ENCODE measurements at regions not wholly inside any gene's neighbourhood (a gene's known extent, or its start where the extent isn't known, plus 50 kb on each side); places are given as distances from the start of the nearest gene placed in this dataset.

- Histone ChIP-seq H4K20me1 (ENCODE audit: control insufficient read depth, insufficient read depth) (no peaks in the 10 kb centered on the region), H3K9me3 (replicated peaks; ENCODE audit: control insufficient read depth, insufficient read depth, low read length) (no peaks in the 10 kb centered on the region), H3K27me3 (replicated peaks in 1 of 2; ENCODE audit: control insufficient read depth in 2 of 2, insufficient read depth in 2 of 2, low read length in 1 of 2) (no peaks in the 10 kb centered on the region), H3K9ac (ENCODE audit: control insufficient read depth, insufficient read depth, low read length) (no peak overlapping the region), H3K36me3 (ENCODE audit: control insufficient read depth in 2 of 2, insufficient read depth in 2 of 2, low read length in 1 of 2) (no peaks in the 10 kb centered on the region), H3K4me3 (no peak overlapping the region), H3K4me2 (ENCODE audit: control insufficient read depth, insufficient read depth) (no peak overlapping the region), H3K79me2 (ENCODE audit: control insufficient read depth, insufficient read depth, low read length) (no peaks in the 10 kb centered on the region), H2AFZ (ENCODE audit: control insufficient read depth, low read depth, low read length) (no peak overlapping the region), H3K4me1 (ENCODE audit: control insufficient read depth, insufficient read depth, low read length) (no peaks in the 10 kb centered on the region), H3K27ac (ENCODE audit: control insufficient read depth, insufficient read depth) (no peak overlapping the region)
- ChIA-PET CTCF (interaction anchor here (0.6 to 1.6 kb wide), 2 partner anchors 159 to 668 kb away, joined by 3 to 5 read pairs; no protein-coding TSS in a partner anchor), POLR2A (no interaction called here), SMC1A (ENCODE audit: uncharacterized antibody, unreplicated experiment) (no interaction called here), RAD21 (ENCODE audit: unreplicated experiment) (no interaction called here)
- 20% methylated on average over 4 of the region's 4 CpGs for WGBS (ENCODE audit: insufficient coverage, insufficient replicate concordance, low lambda C conversion rate, missing lambda C conversion rate)
- in situ Hi-C loops (cut with MboI) (no loop called here), intact Hi-C loops (cut with micrococcal nuclease; ENCODE audit: unreplicated experiment) (no loop called here)
- no peak for DNase-seq (ENCODE audit: low read depth, low spot score)
- BruUV-seq (replicated peaks), result no TSS peak
- FAIRE-seq, result no peak
- no peak for ATAC-seq
- TF ChIP-seq TBL1XR1 (IDR thresholded peaks at IDR 0.05; ENCODE audit: low read depth, low read length) (no peak), E2F8 (IDR thresholded peaks at IDR 0.05; ENCODE audit: low read depth, partially characterized antibody) (no peak), SP1 (IDR thresholded peaks at IDR 0.05; ENCODE audit: low read depth, low read length) (no peak), RCOR1 (conservative IDR thresholded peaks at IDR 0.05; ENCODE audit: low read depth, low read length) (no peak), SREBF1 (IDR thresholded peaks at IDR 0.05; ENCODE audit: low read length) (no peak), PAX8 (IDR thresholded peaks at IDR 0.05) (no peak), ZZZ3 (IDR thresholded peaks at IDR 0.05; ENCODE audit: control insufficient read depth, insufficient read length, low read depth) (no peak), CTCF (IDR thresholded peaks at IDR 0.05 in 2 of 3, conservative IDR thresholded peaks at IDR 0.05 in 1 of 3; ENCODE audit: control insufficient read depth in 2 of 3, extremely low read depth in 1 of 3, insufficient read depth in 1 of 3, low read depth in 3 of 3, low read length in 3 of 3) (no peak), PBX3 (IDR thresholded peaks at IDR 0.05; ENCODE audit: insufficient replicate concordance, low read depth, low read length) (no peak), SUPT20H (IDR thresholded peaks at IDR 0.05; ENCODE audit: borderline replicate concordance, control insufficient read depth, low read depth, low read length) (no peak), ETV6 (conservative IDR thresholded peaks at IDR 0.05 in 1 of 2, IDR thresholded peaks at IDR 0.05 in 1 of 2; ENCODE audit: borderline replicate concordance in 1 of 2, low read depth in 1 of 2) (no peak), ATF7 (IDR thresholded peaks at IDR 0.05; ENCODE audit: low read depth) (no peak), NFYB (IDR thresholded peaks at IDR 0.05; ENCODE audit: insufficient read depth, low read depth, low read length) (no peak)
Measured at GRCh38 chr3:110473405-110473804, 598.2 kb upstream of the NECTIN3 start.

Data from GM12878 (cell line).